SK-N-MC (cell line): ENCODE measurements at regions not wholly inside any gene's neighbourhood (a gene's known extent, or its start where the extent isn't known, plus 50 kb on each side); places are given as distances from the start of the nearest gene placed in this dataset.

Source experiments
- DNase-seq: peaks from one replicate; pipeline ENCODE4 v3.0.0-alpha.2; 2011; ENCODE audit warnings: low read depth, low spot score
- H3K27ac ChIP-seq: fragments of 200-600 bp; sonication (generic); 2 replicates; pipeline ENCODE4 v1.5.1; 2016; ENCODE audit warnings: mixed run types
- H3K36me3 ChIP-seq: fragments of 200-600 bp; sonication (generic); 2 replicates; pipeline ENCODE4 v1.6.1; 2017; ENCODE audit warnings: antibody characterized with exemption, low read length, mixed read lengths; ENCODE audit not compliant: insufficient read depth
- H3K4me3 ChIP-seq: fragments of 200-600 bp; sonication (generic); 2 replicates; pipeline ENCODE4 v1.5.1; 2016
- H3K9ac ChIP-seq: fragments of 200-600 bp; sonication (generic); 2 replicates; pipeline ENCODE4 v1.8.0; 2017; ENCODE audit warnings: mixed run types, mixed read lengths; ENCODE audit not compliant: insufficient read length
- H3K9me3 ChIP-seq: fragments of 200-600 bp; sonication (generic); 2 replicates; pipeline ENCODE4 v1.6.1; 2017; ENCODE audit warnings: low read depth, mild to moderate bottlenecking, antibody characterized with exemption, low read length, moderate library complexity, mixed read lengths
- EZH2 ChIP-seq: fragments of 200-600 bp; sonication (generic); IDR thresholded peaks from one replicate; pipeline ENCODE4 v1.6.1; 2017; ENCODE audit warnings: antibody characterized with exemption
- FOXP2 ChIP-seq: optimal IDR thresholded peaks from 2 replicates; pipeline ENCODE3; 2011; ENCODE audit warnings: mild to moderate bottlenecking, moderate library complexity; ENCODE audit not compliant: insufficient read depth; ENCODE audit errors: extremely low read length, control extremely low read depth
- POLR2AphosphoS5 ChIP-seq: IDR thresholded peaks from 2 replicates; pipeline ENCODE4 v1.6.1; 2012; ENCODE audit warnings: mild to moderate bottlenecking, low read depth, low read length, borderline replicate concordance

DNA sequence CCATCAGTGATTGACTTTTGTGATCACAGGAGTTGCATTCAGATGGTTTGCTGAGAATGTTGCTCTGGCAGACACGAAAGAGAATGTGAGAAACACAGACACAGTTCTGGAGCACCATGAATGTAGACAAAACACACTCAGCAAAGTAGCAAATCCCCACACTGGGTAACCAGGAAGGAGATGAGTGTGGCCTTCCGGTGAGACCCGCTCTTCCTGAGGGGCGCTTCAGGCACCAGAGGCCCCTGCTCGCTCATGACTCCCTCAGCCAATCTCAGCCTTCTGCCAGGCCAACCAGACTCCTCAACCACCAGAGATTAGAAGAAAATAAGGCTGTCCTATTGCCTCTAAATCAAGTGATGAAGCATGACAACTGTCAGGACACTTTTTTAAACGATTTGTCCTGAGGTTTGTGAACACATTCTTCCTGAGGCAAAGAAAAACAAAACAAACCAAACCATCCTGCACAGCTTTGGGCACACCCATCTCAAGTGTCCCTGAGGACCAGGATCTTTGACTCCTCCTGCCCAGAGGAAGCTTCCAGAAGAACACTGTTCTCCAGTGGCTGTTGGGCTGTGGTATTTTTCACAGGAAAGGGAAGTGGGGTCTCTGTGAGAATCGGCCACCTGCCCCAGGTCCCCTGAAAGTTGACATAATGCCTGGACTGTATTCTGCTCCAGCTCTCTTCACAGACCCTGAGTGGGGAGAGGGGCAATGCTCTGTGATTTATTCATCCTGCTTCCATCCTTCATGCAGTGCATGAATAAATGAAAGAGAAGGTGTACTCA lies 152.8 kb downstream of the BCL11A start:
- H3K9ac ChIP-seq = no peak overlapping the region
- H3K4me3 ChIP-seq = no peak overlapping the region
- H3K36me3 ChIP-seq = no peaks in the 10 kb centered on the region
- TF ChIP-seq EZH2 (no peak), FOXP2 (no peak), POLR2AphosphoS5 (no peak)
- DNase-seq = no peak
- no peaks in the 10 kb centered on the region for H3K9me3 ChIP-seq
- H3K27ac ChIP-seq = no peak overlapping the region

- Histone ChIP-seq H3K36me3 (no peaks in the 10 kb centered on the region), H3K4me3 (no peak overlapping the region), H3K27ac (no peak overlapping the region), H3K9ac (no peak overlapping the region), H3K9me3 (no peaks in the 10 kb centered on the region)
- DNase-seq = no peak
- TF ChIP-seq POLR2AphosphoS5 = no peak
- TF ChIP-seq FOXP2 = no peak
- TF ChIP-seq EZH2 = no peak
These were observed 159.0 kb downstream of the BCL11A start for GRCh38 chr2:60394463-60394862.

DNA sequence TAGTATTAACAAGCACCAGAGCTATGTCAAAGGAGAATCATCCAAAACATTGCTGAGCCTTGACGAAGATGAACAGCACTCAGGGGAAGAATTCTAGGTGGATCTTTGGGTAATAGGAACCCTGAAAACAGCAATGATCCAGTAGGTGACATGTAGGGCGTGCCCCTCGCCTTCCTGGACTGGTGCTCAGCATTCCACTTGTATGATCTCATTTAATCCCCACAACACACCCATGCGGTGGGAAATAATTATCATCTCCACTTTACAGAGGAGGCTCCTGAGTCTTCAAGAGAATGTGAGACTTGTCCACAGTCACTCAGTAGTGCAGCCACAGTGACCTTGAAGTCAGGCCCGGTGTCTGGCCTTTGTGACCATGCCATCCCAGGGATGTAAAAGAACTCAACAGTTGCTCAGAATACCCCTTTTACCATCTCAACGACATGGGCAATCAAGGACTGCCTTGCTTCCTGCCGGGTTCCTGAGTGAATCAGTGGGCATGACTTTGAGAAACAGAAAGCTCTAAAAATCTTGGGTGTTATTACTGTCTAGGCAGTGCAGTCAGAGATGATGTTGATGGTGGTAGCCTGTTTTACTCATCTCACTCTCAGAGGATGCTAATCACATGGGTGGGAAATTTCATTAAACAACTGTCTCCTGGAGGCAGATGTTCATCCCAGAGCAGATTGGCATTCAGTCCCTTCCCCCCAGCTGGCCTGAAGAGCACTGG lies 161.6 kb downstream of the BCL11A start:
- H3K36me3 ChIP-seq = no peaks in the 10 kb centered on the region
- TF ChIP-seq EZH2 (no peak), FOXP2 (no peak), POLR2AphosphoS5 (no peak)
- no peaks in the 10 kb centered on the region for H3K9me3 ChIP-seq
- no peak overlapping the region for H3K9ac ChIP-seq
- no peak for DNase-seq
- no peak overlapping the region for H3K4me3 ChIP-seq
- H3K27ac ChIP-seq = no peak overlapping the region

DNA sequence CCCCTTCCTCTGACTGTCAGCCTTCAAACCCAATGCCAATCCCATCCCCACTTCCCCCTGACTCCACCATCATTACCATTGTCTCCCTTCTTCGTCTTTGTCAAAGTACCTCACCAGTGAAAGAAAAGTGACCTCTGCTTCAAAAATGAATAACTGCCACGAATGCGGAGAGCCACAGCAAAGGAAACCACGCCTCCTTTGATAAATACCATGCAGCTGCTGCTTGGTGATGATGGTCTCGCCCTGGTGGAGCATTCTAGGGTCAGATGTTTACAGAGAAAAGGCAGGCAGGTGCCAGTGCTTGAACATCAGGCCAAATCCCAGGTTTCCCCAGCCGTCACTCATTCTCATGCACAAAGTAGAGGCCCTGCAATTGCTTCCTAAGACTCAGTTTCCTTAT lies 162.2 kb downstream of the BCL11A start:
- no peak for DNase-seq
- Histone ChIP-seq H3K27ac (no peak overlapping the region), H3K9me3 (no peaks in the 10 kb centered on the region), H3K4me3 (no peak overlapping the region), H3K9ac (no peak overlapping the region), H3K36me3 (no peaks in the 10 kb centered on the region)
- TF ChIP-seq EZH2 (no peak), FOXP2 (no peak), POLR2AphosphoS5 (no peak)

- Histone ChIP-seq H3K9ac (no peak overlapping the region), H3K9me3 (no peaks in the 10 kb centered on the region), H3K27ac (no peak overlapping the region), H3K36me3 (no peaks in the 10 kb centered on the region), H3K4me3 (no peak overlapping the region)
- DNase-seq = no peak
- no peak for TF ChIP-seq EZH2
- no peak for TF ChIP-seq FOXP2
- TF ChIP-seq POLR2AphosphoS5 = no peak
These were observed 167.0 kb downstream of the BCL11A start for GRCh38 chr2:60386436-60386835.

GRCh38 chr2:60385648-60386047 lies 167.8 kb downstream of the BCL11A start:
- Histone ChIP-seq H3K27ac (no peak overlapping the region), H3K36me3 (no peaks in the 10 kb centered on the region), H3K4me3 (no peak overlapping the region), H3K9me3 (no peaks in the 10 kb centered on the region), H3K9ac (no peak overlapping the region)
- DNase-seq = no peak
- TF ChIP-seq EZH2 (no peak), FOXP2 (no peak), POLR2AphosphoS5 (no peak)

DNA sequence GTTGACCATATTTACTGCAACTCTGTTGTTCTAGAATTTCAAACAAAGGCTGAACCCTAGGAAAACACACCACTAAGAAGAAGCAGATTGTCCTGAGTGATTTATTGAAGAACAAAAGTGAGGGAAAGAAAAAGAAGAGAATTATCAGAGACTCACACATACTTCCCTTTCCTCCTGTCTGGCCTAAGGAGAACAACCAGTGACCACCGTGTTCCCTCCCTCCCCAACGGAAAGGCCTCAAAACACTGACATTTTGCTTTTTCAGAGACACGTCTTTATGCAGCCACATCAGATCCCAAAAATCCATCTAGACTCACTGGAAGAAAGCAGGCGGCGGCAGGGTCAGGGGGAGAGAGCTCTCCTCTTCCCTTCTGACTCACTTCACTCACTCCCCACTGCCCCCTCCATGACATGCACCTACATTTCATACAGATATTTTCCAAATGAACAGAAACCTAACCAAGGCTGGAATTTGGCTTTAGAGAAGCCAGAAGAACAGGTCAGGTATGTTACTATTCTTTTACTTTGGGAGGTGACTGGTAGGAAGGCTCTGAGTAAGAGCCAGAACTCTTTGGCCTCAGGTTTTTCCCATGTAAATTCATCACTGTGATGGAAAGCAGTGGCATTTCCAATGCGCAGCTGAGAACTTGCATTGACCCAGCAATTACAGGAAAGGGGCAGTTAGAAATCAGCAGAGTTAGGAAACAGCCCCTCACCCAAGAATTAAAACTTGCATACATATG lies 169.9 kb downstream of the BCL11A start:
- no peak overlapping the region for H3K27ac ChIP-seq
- no peak for TF ChIP-seq EZH2
- no peak for TF ChIP-seq POLR2AphosphoS5
- TF ChIP-seq FOXP2 = no peak
- no peak overlapping the region for H3K4me3 ChIP-seq
- no peaks in the 10 kb centered on the region for H3K9me3 ChIP-seq
- DNase-seq = no peak
- H3K36me3 ChIP-seq = no peaks in the 10 kb centered on the region
- no peak overlapping the region for H3K9ac ChIP-seq

- H3K27ac ChIP-seq = no peak overlapping the region
- no peaks in the 10 kb centered on the region for H3K9me3 ChIP-seq
- no peak for DNase-seq
- TF ChIP-seq POLR2AphosphoS5 (no peak), EZH2 (no peak), FOXP2 (no peak)
- no peak overlapping the region for H3K9ac ChIP-seq
- no peak overlapping the region for H3K4me3 ChIP-seq
- H3K36me3 ChIP-seq = no peaks in the 10 kb centered on the region
These were observed 173.0 kb downstream of the BCL11A start for GRCh38 chr2:60380411-60380810.
